SHP77 (cell line): ENCODE measurements at regions not wholly inside any gene's neighbourhood (a gene's known extent, or its start where the extent isn't known, plus 50 kb on each side); places are given as distances from the start of the nearest gene placed in this dataset.

Source experiments
- DNase-seq, 2 experiments: peaks; one replicate each; lab custom pipeline; 2025; lab: John Stamatoyannopoulos, UW

DNA sequence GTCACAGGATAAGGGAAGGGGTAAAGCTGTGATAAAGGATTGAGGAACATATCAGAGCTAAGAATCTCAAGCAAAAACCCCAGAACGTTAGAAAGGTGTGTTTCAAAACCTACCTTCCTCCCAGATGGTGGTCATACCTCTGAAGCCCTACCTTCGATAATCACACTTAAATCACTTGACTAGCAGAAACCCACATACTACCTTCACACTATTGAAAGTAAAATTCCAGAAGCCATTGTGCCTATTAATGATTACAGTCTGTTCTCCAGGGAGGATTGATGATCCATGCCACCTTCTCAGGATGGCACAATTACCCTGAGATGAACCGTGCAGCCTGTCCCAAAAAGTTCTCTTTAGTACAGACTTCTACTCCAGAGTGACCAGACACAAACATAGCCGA lies 72.3 kb upstream of the SOX4 start:
- DNase-seq: no peak

DNA sequence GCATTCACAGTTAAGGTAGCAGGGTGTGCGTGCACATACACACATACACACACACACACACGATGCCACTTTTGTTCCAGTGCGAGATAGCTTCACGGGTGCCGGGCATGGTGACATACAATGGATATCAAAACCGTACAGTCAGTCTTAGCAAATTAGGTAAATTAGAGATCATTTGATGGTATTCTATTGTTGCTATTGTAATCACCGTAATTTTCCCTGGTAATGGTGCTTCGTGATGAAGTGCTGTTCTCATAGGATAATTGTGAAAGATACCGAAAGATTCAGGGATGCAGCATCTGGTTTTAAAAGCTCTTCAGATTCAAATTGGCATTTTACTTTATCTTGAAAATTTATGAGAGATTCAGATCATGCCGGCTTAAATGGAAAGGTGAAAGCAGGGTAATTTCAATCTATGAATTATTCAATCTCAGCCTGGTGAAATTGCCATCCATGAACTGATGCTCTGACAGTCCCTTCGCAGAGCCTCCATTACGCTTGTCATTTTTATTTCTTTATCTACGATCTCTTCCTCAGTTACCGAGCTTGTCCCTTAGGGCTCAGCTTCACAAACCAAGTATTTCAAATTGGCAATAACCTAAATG lies 71.3 kb upstream of the SOX4 start:
- no peak for DNase-seq

DNA sequence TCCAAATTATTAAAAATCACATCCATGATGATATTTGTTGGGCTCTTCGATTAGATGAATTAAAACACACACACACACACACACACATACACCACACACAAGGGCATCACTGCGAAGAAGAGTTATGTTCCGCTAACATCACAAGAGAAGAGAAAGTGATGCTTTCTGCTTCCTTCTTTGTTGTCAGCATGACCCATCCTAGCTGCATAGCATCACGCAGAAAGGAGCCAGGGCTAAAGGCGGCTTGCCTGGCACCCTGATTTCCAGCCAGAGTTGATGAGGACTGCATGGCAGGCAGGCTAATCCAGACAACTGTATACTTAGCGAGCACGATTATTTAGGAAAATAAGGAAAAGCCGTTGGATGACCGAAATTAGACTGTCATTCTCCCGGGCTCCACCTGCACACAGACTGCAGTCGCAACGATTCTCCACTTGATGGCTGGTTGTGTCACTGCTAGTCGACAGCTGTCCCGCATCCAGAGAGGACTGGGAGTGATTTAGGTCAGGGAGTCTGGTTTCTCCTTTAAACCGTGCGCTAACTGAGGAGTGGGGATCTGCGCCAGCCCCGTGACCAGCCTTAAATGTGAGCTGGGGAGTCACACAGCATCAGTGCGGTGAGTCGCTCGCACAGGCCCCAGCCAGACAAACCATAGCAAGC lies 70.6 kb upstream of the SOX4 start:
- DNase-seq: peak; percentile 65 to 66

DNA sequence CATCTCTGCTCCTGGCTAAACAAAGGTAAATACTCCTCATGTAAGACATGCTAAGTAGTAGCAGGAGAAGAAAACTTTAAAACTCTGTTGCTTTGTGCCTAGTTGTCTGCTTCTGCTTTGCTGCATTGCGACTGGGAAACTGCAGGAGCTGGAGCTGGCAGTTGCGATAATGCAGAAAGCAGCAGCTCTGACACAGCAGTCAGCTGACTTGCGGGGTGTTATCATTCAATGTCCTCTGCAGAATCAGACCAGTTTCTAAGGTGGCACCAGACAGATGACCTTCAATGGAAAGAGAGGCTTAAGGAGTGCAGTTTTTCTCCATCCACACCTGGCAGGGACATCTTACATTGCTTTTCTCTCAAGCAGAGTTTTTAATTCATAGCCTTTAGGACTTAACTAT lies 69.9 kb upstream of the SOX4 start:
- DNase-seq: peak; percentile 26 to 44

DNA sequence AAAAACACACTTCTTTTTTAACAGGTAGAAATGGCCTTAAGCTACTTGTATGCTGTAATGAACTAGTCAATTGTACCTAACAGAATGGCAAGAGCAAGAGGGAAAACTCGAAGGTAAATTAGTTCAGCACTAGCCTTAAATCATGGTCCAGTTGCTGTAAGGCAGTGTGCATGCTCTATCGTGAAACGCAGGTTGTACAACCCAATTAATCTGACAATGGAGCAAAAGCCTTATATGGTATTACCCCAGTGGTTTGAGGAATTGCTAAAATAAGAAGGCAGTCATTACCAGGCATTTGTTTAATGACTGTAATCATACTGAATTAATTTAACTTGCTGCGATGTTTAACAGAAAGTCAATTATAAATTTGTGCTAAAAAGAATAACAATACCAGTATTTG lies 69.3 kb upstream of the SOX4 start:
- DNase-seq: no peak

- DNase-seq: no peak
Observed at GRCh38 chr6:21526974-21527373, 66.6 kb upstream of the SOX4 start.

GRCh38 chr6:21527731-21528130 lies 65.8 kb upstream of the SOX4 start:
- no peak for DNase-seq

GRCh38 chr6:21529431-21529830 lies 64.1 kb upstream of the SOX4 start:
- DNase-seq: no peak

- no peak for DNase-seq
Observed at GRCh38 chr6:21531393-21531792, 62.2 kb upstream of the SOX4 start.

DNA sequence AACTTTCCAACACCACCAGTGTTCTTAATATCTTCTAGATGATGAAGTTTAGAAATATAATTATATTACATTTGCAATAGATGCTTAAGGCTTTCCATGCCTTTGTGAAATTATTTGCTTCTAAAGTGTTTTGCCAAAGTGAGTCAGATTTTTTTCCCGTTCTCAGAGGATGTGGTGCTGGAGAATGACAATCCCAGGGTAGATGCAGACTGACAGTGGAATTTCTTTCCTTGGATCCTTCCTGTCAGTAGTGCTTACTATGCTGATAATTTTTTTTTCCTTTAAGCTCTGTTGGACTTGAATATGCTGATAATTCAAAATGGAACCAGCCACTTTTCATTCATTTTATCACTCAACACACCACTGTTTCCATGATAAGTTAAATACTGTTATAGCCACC lies 59.9 kb upstream of the SOX4 start:
- no peak for DNase-seq

- no peak for DNase-seq
Observed at GRCh38 chr6:21536280-21536766, 57.2 kb upstream of the SOX4 start.

DNA sequence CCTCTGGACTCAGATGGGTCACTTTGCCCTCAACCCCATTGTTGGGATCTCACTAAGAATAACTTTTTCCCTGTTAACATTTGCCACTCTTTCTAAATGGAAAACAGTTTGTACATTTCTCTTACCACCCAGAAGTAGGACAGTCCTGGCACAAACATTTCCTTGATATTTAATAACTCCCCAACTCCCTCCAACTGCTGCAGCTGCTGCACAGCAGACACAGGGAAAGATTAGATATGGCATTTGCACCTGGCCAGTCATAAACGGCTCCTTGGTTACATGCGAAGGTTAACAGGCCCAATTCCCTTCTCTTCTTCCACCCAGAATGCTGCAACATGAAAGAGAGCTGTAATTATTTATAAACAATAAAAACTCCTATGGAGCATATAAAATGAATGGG lies 55.9 kb upstream of the SOX4 start:
- DNase-seq: peak; percentile 12 to 57

DNA sequence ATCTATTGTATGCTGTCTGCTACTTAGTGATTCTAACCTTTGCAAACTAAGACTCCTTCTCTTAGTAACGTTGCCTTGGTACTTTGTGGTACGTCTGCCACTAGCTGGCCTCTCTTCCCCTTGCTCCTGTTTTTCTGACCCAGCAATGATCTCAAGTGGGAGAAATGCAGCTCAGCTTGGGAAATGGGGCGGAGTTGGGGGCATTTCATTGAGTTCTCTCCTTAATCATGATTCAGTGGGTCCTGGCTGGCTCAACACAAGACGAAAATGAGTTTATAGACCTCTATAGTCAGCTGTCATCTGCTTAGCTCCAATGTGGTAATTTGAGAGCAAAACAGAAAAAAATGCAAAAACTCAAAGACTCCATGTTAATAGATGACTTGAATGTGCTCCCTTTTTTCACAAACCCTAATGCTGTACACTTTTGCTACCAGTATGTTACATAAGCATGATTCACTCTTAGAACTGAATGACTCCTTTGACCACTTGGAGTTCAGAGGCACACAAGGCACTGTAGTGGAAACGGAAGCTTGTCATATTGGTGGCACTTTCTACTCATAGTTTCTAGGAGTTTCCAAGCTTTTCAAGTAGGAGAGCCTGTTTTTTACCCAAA lies 55.3 kb upstream of the SOX4 start:
- DNase-seq: no peak

DNA sequence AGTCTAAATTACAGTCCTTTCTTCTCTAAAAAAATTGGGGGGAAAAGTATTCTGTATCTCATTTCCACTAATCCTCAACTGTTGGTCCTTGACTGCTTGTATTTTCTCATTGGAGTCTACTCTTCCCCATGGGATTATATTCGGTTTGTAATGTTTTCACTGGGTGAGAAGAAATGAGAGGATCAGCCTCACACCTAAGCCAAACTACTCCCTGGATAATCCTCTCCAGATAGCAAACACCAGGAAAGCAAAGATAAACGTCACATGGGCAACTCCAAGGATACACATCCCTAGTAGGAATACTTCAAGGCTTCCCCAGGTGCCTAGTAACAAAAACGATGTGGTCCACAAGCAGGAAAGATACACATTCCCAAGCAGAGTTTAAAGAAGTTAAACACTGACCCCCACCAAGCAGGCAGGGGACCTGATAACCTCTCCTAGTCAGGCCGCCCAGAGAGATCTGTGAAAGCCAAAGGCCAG lies 53.9 kb upstream of the SOX4 start:
- no peak for DNase-seq
